ENCODE measurements at regions not wholly inside any gene's neighbourhood (a gene's known extent, or its start where the extent isn't known, plus 50 kb on each side); places are given as distances from the start of the nearest gene placed in this dataset.

- TF ChIP-seq CTCF (IDR thresholded peaks at IDR 0.05) (no peak), ZNF232 (CRISPR knock-in tag; IDR thresholded peaks at IDR 0.05) (no peak), CREB1 (CRISPR knock-in tag; IDR thresholded peaks at IDR 0.05) (no peak), FOXK1 (CRISPR knock-in tag; IDR thresholded peaks at IDR 0.05) (no peak), JUN (CRISPR knock-in tag; IDR thresholded peaks at IDR 0.05) (no peak)
- TF ChIP-seq, protein P1, sequence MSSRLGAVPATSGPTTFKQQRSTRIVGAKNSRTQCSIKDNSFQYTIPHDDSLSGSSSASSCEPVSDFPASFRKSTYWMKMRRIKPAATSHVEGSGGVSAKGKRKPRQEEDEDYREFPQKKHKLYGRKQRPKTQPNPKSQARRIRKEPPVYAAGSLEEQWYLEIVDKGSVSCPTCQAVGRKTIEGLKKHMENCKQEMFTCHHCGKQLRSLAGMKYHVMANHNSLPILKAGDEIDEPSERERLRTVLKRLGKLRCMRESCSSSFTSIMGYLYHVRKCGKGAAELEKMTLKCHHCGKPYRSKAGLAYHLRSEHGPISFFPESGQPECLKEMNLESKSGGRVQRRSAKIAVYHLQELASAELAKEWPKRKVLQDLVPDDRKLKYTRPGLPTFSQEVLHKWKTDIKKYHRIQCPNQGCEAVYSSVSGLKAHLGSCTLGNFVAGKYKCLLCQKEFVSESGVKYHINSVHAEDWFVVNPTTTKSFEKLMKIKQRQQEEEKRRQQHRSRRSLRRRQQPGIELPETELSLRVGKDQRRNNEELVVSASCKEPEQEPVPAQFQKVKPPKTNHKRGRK (CRISPR knock-in tag; IDR thresholded peaks at IDR 0.05; ENCODE audit: borderline replicate concordance), result no peak
- TF ChIP-seq, protein P2, sequence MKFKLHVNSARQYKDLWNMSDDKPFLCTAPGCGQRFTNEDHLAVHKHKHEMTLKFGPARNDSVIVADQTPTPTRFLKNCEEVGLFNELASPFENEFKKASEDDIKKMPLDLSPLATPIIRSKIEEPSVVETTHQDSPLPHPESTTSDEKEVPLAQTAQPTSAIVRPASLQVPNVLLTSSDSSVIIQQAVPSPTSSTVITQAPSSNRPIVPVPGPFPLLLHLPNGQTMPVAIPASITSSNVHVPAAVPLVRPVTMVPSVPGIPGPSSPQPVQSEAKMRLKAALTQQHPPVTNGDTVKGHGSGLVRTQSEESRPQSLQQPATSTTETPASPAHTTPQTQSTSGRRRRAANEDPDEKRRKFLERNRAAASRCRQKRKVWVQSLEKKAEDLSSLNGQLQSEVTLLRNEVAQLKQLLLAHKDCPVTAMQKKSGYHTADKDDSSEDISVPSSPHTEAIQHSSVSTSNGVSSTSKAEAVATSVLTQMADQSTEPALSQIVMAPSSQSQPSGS (CRISPR knock-in tag; IDR thresholded peaks at IDR 0.05; ENCODE audit: borderline replicate concordance, low read depth), result no peak
Measured at GRCh38 chr20:47944682-47945081, 159.4 kb upstream of the SULF2 start.
